MM.1S (cell line): ENCODE measurements at regions not wholly inside any gene's neighbourhood (a gene's known extent, or its start where the extent isn't known, plus 50 kb on each side); places are given as distances from the start of the nearest gene placed in this dataset.

ENCODE experiments used
- DNase-seq: peaks from one replicate; pipeline ENCODE4 v3.0.0-alpha.2; 2015
- H2AFZ ChIP-seq: fragments of 300-600 bp; sonication (generic); 2 replicates; pipeline ENCODE4 v1.6.0; 2016; ENCODE audit warnings: antibody characterized with exemption, low read length
- H3F3A ChIP-seq: fragments of 300-600 bp; sonication (generic); 2 replicates; pipeline ENCODE4 v1.6.1; 2016; ENCODE audit warnings: mild to moderate bottlenecking, antibody characterized with exemption, low read length, moderate library complexity, mixed read lengths; ENCODE audit not compliant: insufficient read depth
- H3K27ac ChIP-seq: fragments of 300-600 bp; sonication (generic); 2 replicates; pipeline ENCODE4 v1.5.1; 2016; ENCODE audit warnings: mild to moderate bottlenecking, low read length
- H3K27me3 ChIP-seq: fragments of 300-600 bp; sonication (generic); replicated peaks from 2 replicates; pipeline ENCODE4 v1.6.0; 2016; ENCODE audit warnings: low read length; ENCODE audit not compliant: insufficient read depth
- H3K36me3 ChIP-seq: fragments of 300-600 bp; sonication (generic); replicated peaks from 2 replicates; pipeline ENCODE4 v1.6.1; 2016; ENCODE audit warnings: mild to moderate bottlenecking, low read length, mixed read lengths; ENCODE audit not compliant: insufficient read depth
- H3K4me1 ChIP-seq: fragments of 300-600 bp; sonication (generic); 2 replicates; pipeline ENCODE4 v1.6.1; 2016; ENCODE audit warnings: low read length, mixed read lengths
- H3K4me2 ChIP-seq: fragments of 300-600 bp; sonication (generic); 2 replicates; pipeline ENCODE4 v1.6.0; 2016; ENCODE audit warnings: low read depth, low read length
- H3K4me3 ChIP-seq: fragments of 300-600 bp; sonication (generic); 2 replicates; pipeline ENCODE4 v1.5.1; 2016; ENCODE audit warnings: low read length, mixed read lengths
- H3K79me2 ChIP-seq: fragments of 300-600 bp; sonication (generic); 2 replicates; pipeline ENCODE4 v1.6.1; 2016; ENCODE audit warnings: mixed run types, low read length, mixed read lengths
- H3K9ac ChIP-seq: fragments of 300-600 bp; sonication (generic); 2 replicates; pipeline ENCODE4 v1.6.1; 2016; ENCODE audit warnings: low read length, mixed read lengths
- H3K9me2 ChIP-seq: fragments of 300-600 bp; sonication (generic); replicated peaks from 2 replicates; pipeline ENCODE4 v1.6.1; 2016; ENCODE audit warnings: mild to moderate bottlenecking, low read length, mixed read lengths; ENCODE audit not compliant: insufficient read depth
- H3K9me3 ChIP-seq: fragments of 300-600 bp; sonication (generic); replicated peaks from 2 replicates; pipeline ENCODE4 v1.6.1; 2016; ENCODE audit warnings: mild to moderate bottlenecking, low read length, mixed read lengths; ENCODE audit not compliant: insufficient read depth
- H4K20me1 ChIP-seq: fragments of 300-600 bp; sonication (generic); 2 replicates; pipeline ENCODE4 v1.6.1; 2016; ENCODE audit warnings: mild to moderate bottlenecking, low read length, moderate library complexity, mixed read lengths; ENCODE audit not compliant: insufficient read depth
- CTCF ChIP-seq: fragments of 300-600 bp; sonication (generic); IDR thresholded peaks from 2 replicates; pipeline ENCODE4 v1.5.1; 2016; ENCODE audit warnings: antibody characterized with exemption, low read length, mixed read lengths
- EZH2 ChIP-seq: fragments of 300-600 bp; sonication (generic); optimal IDR thresholded peaks from 2 replicates; pipeline ENCODE3; 2017; ENCODE audit warnings: low read depth, mild to moderate bottlenecking, antibody characterized with exemption, low read length, mixed read lengths
- EZH2phosphoT487 ChIP-seq: fragments of 300-600 bp; sonication (generic); IDR thresholded peaks from 2 replicates; pipeline ENCODE4 v1.6.1; 2018; ENCODE audit warnings: antibody characterized with exemption, low read length

GRCh38 chr5:68766952-68767464, 326.8 kb upstream of the SLC30A5 start:
- TF ChIP-seq CTCF (no peak), EZH2 (no peak), EZH2phosphoT487 (no peak)
- no peaks in the 10 kb centered on the region for H3K79me2 ChIP-seq
- no peaks in the 10 kb centered on the region for H3K4me1 ChIP-seq
- H3K9me3 ChIP-seq: no peaks in the 10 kb centered on the region
- H3K4me2 ChIP-seq: no peak overlapping the region
- no peaks in the 10 kb centered on the region for H3K27me3 ChIP-seq
- no peaks in the 10 kb centered on the region for H3F3A ChIP-seq
- H3K9ac ChIP-seq: no peak overlapping the region
- no peaks in the 10 kb centered on the region for H3K36me3 ChIP-seq
- no peak overlapping the region for H2AFZ ChIP-seq
- no peaks in the 10 kb centered on the region for H3K9me2 ChIP-seq
- no peaks in the 10 kb centered on the region for H4K20me1 ChIP-seq
- H3K27ac ChIP-seq: no peak overlapping the region
- no peak for DNase-seq
- no peak overlapping the region for H3K4me3 ChIP-seq

- Histone ChIP-seq H3K4me2 (no peak overlapping the region), H3K27ac (no peak overlapping the region), H3F3A (no peaks in the 10 kb centered on the region), H3K9me2 (no peaks in the 10 kb centered on the region), H3K9me3 (no peaks in the 10 kb centered on the region), H3K79me2 (no peaks in the 10 kb centered on the region), H3K4me1 (no peaks in the 10 kb centered on the region), H3K27me3 (no peaks in the 10 kb centered on the region), H3K4me3 (no peak overlapping the region), H4K20me1 (no peaks in the 10 kb centered on the region), H3K9ac (no peak overlapping the region), H3K36me3 (no peaks in the 10 kb centered on the region), H2AFZ (no peak overlapping the region)
- no peak for DNase-seq
- TF ChIP-seq CTCF: no peak
- no peak for TF ChIP-seq EZH2phosphoT487
- TF ChIP-seq EZH2: no peak
Observed at GRCh38 chr5:68770551-68770950, 323.3 kb upstream of the SLC30A5 start.

- Histone ChIP-seq H3K4me1 (no peaks in the 10 kb centered on the region), H3K4me2 (no peak overlapping the region), H3K27ac (no peak overlapping the region), H3K9ac (no peak overlapping the region), H3K36me3 (no peaks in the 10 kb centered on the region), H3K27me3 (no peaks in the 10 kb centered on the region), H3F3A (no peaks in the 10 kb centered on the region), H3K4me3 (no peak overlapping the region), H2AFZ (no peak overlapping the region), H4K20me1 (no peaks in the 10 kb centered on the region), H3K9me2 (no peaks in the 10 kb centered on the region), H3K79me2 (no peaks in the 10 kb centered on the region), H3K9me3 (no peaks in the 10 kb centered on the region)
- DNase-seq: no peak
- TF ChIP-seq CTCF: no peak
- no peak for TF ChIP-seq EZH2phosphoT487
- no peak for TF ChIP-seq EZH2
Observed at GRCh38 chr5:68771221-68771620, 322.6 kb upstream of the SLC30A5 start.
